ENCODE measurements at regions not wholly inside any gene's neighbourhood (a gene's known extent, or its start where the extent isn't known, plus 50 kb on each side); places are given as distances from the start of the nearest gene placed in this dataset.

DNA sequence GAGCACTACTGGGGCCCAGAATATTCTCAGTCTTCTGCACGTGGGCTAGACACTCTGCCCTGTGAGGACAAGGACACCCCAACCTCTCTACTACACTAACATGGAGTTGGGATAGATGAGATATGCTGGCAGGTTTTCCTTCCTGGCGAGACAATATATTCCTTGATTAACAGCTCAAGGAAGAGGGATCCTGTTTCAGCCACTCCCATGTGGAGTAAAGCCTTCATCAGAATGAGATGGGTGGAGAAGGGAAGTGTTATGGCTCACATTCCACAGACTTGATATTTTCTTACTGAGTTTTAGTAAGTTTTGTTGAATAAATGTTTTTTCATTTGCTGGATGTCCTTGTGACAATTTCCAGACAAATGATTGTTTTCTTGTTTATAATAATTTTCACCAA, 1187.6 kb downstream of the CDH12 start:
- in situ Hi-C loops (cut with MboI; ENCODE audit: low sequenced_read_pairs, unreplicated experiment): no loop called here
- TF ChIP-seq CTCF (IDR thresholded peaks at IDR 0.05; ENCODE audit: borderline replicate concordance, control extremely low read depth, extremely low read depth, insufficient read depth, missing control alignments): no peak
- DNase-seq (ENCODE audit: low spot score): no peak

DNA sequence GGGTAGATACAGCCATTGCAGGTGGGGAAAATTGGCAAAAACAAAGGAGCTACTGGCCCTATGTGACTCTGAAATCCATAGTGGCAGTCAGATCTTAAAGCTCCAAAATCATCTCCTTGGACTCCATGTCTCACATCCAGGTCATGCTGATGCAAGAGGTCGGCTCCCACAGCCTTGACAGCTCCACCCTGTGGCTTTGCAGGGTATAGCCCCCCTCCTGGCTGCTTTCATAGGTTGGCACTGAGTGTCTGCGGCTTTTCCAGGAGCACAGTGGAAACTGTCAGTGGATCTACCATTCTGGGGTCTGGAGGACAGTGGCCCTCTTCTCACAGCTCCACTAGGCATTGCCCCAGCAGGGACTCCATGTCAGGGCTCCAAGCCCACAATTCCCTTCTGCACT, 1190.1 kb downstream of the CDH12 start:
- in situ Hi-C loops (cut with MboI; ENCODE audit: low sequenced_read_pairs, unreplicated experiment): no loop called here
- no peak for DNase-seq (ENCODE audit: low spot score)
- no peak for TF ChIP-seq CTCF (IDR thresholded peaks at IDR 0.05; ENCODE audit: borderline replicate concordance, control extremely low read depth, extremely low read depth, insufficient read depth, missing control alignments)

DNA sequence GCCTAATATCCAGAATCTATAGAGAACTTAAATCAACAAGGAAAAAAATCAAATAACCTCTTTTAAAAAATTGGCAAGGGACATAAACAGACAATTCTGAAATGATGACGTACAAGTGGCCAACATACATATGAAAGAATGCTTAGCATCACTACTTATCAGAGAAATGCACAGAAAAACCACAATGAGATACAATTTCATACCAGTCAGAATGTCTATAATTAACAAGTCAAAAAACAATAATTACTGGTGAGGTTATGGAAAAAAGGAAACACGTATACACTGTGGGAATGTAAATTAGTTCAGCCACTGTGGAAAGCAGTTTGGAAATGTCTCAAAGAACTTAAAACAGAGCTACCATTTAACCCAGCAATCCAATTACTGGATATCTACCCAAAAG, 1192.0 kb downstream of the CDH12 start:
- TF ChIP-seq CTCF (IDR thresholded peaks at IDR 0.05; ENCODE audit: borderline replicate concordance, control extremely low read depth, extremely low read depth, insufficient read depth, missing control alignments): no peak
- no peak for DNase-seq (ENCODE audit: low spot score)
- in situ Hi-C loops (cut with MboI; ENCODE audit: low sequenced_read_pairs, unreplicated experiment): no loop called here

DNA sequence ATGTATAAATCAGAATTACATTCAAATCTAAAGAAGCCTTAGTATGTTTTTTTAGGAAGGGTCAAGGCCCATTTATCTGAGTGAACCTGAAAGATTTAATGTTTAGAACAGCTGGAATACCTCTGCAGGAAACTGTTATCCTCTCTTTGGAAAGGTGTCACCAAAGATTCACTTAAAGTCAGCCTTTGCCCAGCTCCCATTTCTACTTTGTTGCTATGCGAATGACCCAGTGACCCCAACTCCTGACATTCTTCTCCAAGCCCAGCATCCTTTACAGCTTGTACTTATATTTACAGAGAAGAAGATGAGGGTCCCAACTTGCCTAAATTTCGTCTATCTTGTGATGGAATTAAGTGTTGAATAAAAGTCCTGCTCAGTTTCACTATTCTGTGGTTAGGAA, 1198.6 kb downstream of the CDH12 start:
- in situ Hi-C loops (cut with MboI; ENCODE audit: low sequenced_read_pairs, unreplicated experiment): no loop called here
- no peak for DNase-seq (ENCODE audit: low spot score)
- TF ChIP-seq CTCF (IDR thresholded peaks at IDR 0.05; ENCODE audit: borderline replicate concordance, control extremely low read depth, extremely low read depth, insufficient read depth, missing control alignments): no peak

- DNase-seq (ENCODE audit: low spot score): no peak
- in situ Hi-C loops (cut with MboI; ENCODE audit: low sequenced_read_pairs, unreplicated experiment): no loop called here
- TF ChIP-seq CTCF (IDR thresholded peaks at IDR 0.05; ENCODE audit: borderline replicate concordance, control extremely low read depth, extremely low read depth, insufficient read depth, missing control alignments): no peak
These were observed 1203.2 kb downstream of the CDH12 start for GRCh38 chr5:21649969-21650368.

DNA sequence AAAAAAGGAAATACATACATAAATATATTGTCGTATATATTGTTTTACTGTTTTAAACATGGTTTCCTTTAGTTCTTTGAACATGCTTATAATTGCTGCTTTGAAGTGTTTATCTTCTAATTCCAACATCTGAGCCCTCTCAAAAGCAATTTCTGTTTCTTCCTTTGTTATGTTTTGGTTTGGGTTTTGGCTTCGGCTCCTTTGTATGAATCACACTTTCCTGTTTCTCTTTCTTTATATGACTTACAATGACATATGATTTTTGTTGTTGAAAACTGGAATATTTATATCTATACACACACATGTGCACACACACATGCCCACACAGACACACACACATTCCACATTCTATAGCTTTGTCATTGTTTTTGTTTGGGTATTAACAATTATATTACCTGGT, 1206.7 kb downstream of the CDH12 start:
- no peak for TF ChIP-seq CTCF (IDR thresholded peaks at IDR 0.05; ENCODE audit: borderline replicate concordance, control extremely low read depth, extremely low read depth, insufficient read depth, missing control alignments)
- no peak for DNase-seq (ENCODE audit: low spot score)
- in situ Hi-C loops (cut with MboI; ENCODE audit: low sequenced_read_pairs, unreplicated experiment): no loop called here

GRCh38 chr5:21644032-21644431, 1209.1 kb downstream of the CDH12 start:
- DNase-seq (ENCODE audit: low spot score): no peak
- no peak for TF ChIP-seq CTCF (IDR thresholded peaks at IDR 0.05; ENCODE audit: borderline replicate concordance, control extremely low read depth, extremely low read depth, insufficient read depth, missing control alignments)
- in situ Hi-C loops (cut with MboI; ENCODE audit: low sequenced_read_pairs, unreplicated experiment): no loop called here

All from GM13976 (cell line).